ENCODE measurements at regions not wholly inside any gene's neighbourhood (a gene's known extent, or its start where the extent isn't known, plus 50 kb on each side); places are given as distances from the start of the nearest gene placed in this dataset.

- Histone ChIP-seq H3K56ac (ENCODE audit: extremely low read depth, insufficient read depth, low read length) (no peak overlapping the region), H3K4ac (ENCODE audit: low read depth, low read length) (no peak overlapping the region), H3K4me3 (ENCODE audit: insufficient read depth, low read depth, low read length) (no peak overlapping the region), H3K9ac (ENCODE audit: low read depth, low read length) (no peak overlapping the region), H4K8ac (ENCODE audit: low read depth in 2 of 2, low read length in 2 of 2) (no peak overlapping the region), H3K14ac (replicated peaks; ENCODE audit: low read depth, low read length) (no peak overlapping the region), H3K27ac (ENCODE audit: insufficient read depth, low read length) (no peak overlapping the region), H3K9me3 (ENCODE audit: control insufficient read depth, insufficient read depth, low read length) (peaks cover 5% of the 10 kb centered on the region; the same call in 1 of the 2 replicates), H2BK20ac (ENCODE audit: low read depth, low read length) (no peak overlapping the region), H2AK9ac (replicated peaks; ENCODE audit: low read depth, low read length, poor library complexity) (no peak overlapping the region), H3K27me3 (ENCODE audit: control insufficient read depth, insufficient read depth, low read length) (no peaks in the 10 kb centered on the region), H3K36me3 (ENCODE audit: control insufficient read depth, insufficient read depth, low read length) (no peaks in the 10 kb centered on the region), H4K20me1 (ENCODE audit: insufficient read depth, low read length) (no peaks in the 10 kb centered on the region), H3K4me2 (ENCODE audit: low read depth, low read length) (no peak overlapping the region), H2AK5ac (ENCODE audit: low read depth, low read length) (no peak overlapping the region), H3K23ac (ENCODE audit: low read depth, low read length) (no peak overlapping the region), H2AFZ (replicated peaks; ENCODE audit: low read length, poor library complexity) (no peak overlapping the region), H3K9me1 (ENCODE audit: insufficient read depth, low read length) (no peaks in the 10 kb centered on the region), H4K5ac (ENCODE audit: low read depth, low read length) (no peak overlapping the region), H2BK5ac (ENCODE audit: low read depth, low read length, poor library complexity, severe bottlenecking) (no peak overlapping the region), H3K79me1 (ENCODE audit: low read depth in 1 of 2, low read length in 2 of 2) (no peaks in the 10 kb centered on the region), H2BK120ac (ENCODE audit: low read depth, low read length) (no peak overlapping the region), H3K4me1 (ENCODE audit: control insufficient read depth, insufficient read depth, low read length) (no peaks in the 10 kb centered on the region), H3K18ac (ENCODE audit: low read depth, low read length) (no peak overlapping the region), H2BK15ac (ENCODE audit: low read depth, low read length) (no peak overlapping the region), H4K91ac (ENCODE audit: insufficient read depth, low read depth, low read length) (no peak overlapping the region)
- no CpG with 5 or more reads among the region's 3 CpGs for WGBS, 2 experiments (ENCODE audit: extremely low coverage in 2 of 2, insufficient read length in 1 of 2)
- BruUV-seq (replicated peaks) = no TSS peak
- dilution Hi-C loops (cut with HindIII; ENCODE audit: low sequenced_read_pairs, unreplicated experiment) = no loop called here
- TF ChIP-seq CHD1 (IDR thresholded peaks at IDR 0.05; ENCODE audit: low read depth, low read length) (no peak), MAFK (IDR thresholded peaks at IDR 0.05; ENCODE audit: low read depth, low read length) (no peak), NFE2L2 (IDR thresholded peaks at IDR 0.05; ENCODE audit: low read depth, low read length) (no peak), SMC3 (IDR thresholded peaks at IDR 0.05; ENCODE audit: low read depth, low read length) (no peak), BHLHE40 (IDR thresholded peaks at IDR 0.05; ENCODE audit: low read depth, low read length) (no peak), ELK1 (IDR thresholded peaks at IDR 0.05; ENCODE audit: borderline replicate concordance, low read depth, low read length) (no peak), RAD21 (IDR thresholded peaks at IDR 0.05; ENCODE audit: low read length) (no peak), CTCF (conservative IDR thresholded peaks at IDR 0.05; ENCODE audit: low read depth, low read length) (no peak), FOS (IDR thresholded peaks at IDR 0.05; ENCODE audit: low read depth, low read length) (no peak)
- CTCF ChIA-PET = no interaction called here
- POLR2A ChIA-PET (ENCODE audit: unreplicated experiment) = no interaction called here
- intact Hi-C loops (cut with micrococcal nuclease) = no loop called here
- in situ Hi-C loops (cut with MboI; ENCODE audit: low sequenced_read_pairs) = no loop called here
- ATAC-seq (ENCODE audit: low read depth) (no peak), DNase-seq (no peak)
Observed at GRCh38 chr14:44606576-44606975, 99.5 kb upstream of the FSCB start.

Data from IMR-90 (cell line).